ENCODE measurements at regions not wholly inside any gene's neighbourhood (a gene's known extent, or its start where the extent isn't known, plus 50 kb on each side); places are given as distances from the start of the nearest gene placed in this dataset.

- TF ChIP-seq, protein P1, sequence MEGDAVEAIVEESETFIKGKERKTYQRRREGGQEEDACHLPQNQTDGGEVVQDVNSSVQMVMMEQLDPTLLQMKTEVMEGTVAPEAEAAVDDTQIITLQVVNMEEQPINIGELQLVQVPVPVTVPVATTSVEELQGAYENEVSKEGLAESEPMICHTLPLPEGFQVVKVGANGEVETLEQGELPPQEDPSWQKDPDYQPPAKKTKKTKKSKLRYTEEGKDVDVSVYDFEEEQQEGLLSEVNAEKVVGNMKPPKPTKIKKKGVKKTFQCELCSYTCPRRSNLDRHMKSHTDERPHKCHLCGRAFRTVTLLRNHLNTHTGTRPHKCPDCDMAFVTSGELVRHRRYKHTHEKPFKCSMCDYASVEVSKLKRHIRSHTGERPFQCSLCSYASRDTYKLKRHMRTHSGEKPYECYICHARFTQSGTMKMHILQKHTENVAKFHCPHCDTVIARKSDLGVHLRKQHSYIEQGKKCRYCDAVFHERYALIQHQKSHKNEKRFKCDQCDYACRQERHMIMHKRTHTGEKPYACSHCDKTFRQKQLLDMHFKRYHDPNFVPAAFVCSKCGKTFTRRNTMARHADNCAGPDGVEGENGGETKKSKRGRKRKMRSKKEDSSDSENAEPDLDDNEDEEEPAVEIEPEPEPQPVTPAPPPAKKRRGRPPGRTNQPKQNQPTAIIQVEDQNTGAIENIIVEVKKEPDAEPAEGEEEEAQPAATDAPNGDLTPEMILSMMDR (conservative IDR thresholded peaks at IDR 0.05), result no peak
- no peaks in the 10 kb centered on the region for H3K4me1 ChIP-seq (ENCODE audit: control insufficient read depth, insufficient read depth, low read length)
- no peak for DNase-seq
- no peak overlapping the region for H3K27ac ChIP-seq (ENCODE audit: low read depth, low read length)
- WGBS, 2 experiments (ENCODE audit: insufficient coverage in 1 of 2, insufficient read length in 1 of 2), result 85 to 89% methylated on average over 6 to 7 of the region's 7 CpGs
- no peak overlapping the region for H3K9ac ChIP-seq (ENCODE audit: extremely low read depth, low read length, poor library complexity, severe bottlenecking)
- Mint-ChIP-seq H3K36me3 (ENCODE audit: low read depth) (peaks cover 34% of the 10 kb centered on the region), H3K4me1 (peaks cover 2% of the 10 kb centered on the region), H3K27me3 (ENCODE audit: insufficient read depth) (peaks cover 19% of the 10 kb centered on the region), H3K4me3 (no peak overlapping the region), H3K27ac (no peak overlapping the region), H3K9me3 (peaks cover 20% of the 10 kb centered on the region)
- H3K4me3 ChIP-seq (ENCODE audit: low read length), result no peak overlapping the region
- H3K9me3 ChIP-seq (ENCODE audit: control insufficient read depth, low read length), result peaks cover 19% of the 10 kb centered on the region
- no peaks in the 10 kb centered on the region for H3K36me3 ChIP-seq (ENCODE audit: control insufficient read depth, insufficient read depth, low read length)
- peaks cover 9% of the 10 kb centered on the region for H3K27me3 ChIP-seq (ENCODE audit: control insufficient read depth, insufficient read depth, low read length, poor library complexity, severe bottlenecking)
These were observed 284.3 kb upstream of the NEBL start for GRCh38 chr10:21181451-21181850.

- Histone ChIP-seq H3K36me3 (ENCODE audit: control insufficient read depth, insufficient read depth, low read length) (no peaks in the 10 kb centered on the region), H3K4me3 (ENCODE audit: low read length) (no peak overlapping the region), H3K4me1 (ENCODE audit: control insufficient read depth, insufficient read depth, low read length) (no peaks in the 10 kb centered on the region), H3K9ac (ENCODE audit: extremely low read depth, low read length, poor library complexity, severe bottlenecking) (no peak overlapping the region), H3K27me3 (ENCODE audit: control insufficient read depth, insufficient read depth, low read length, poor library complexity, severe bottlenecking) (peaks cover 9% of the 10 kb centered on the region), H3K27ac (ENCODE audit: low read depth, low read length) (no peak overlapping the region), H3K9me3 (ENCODE audit: control insufficient read depth, low read length) (peaks cover 19% of the 10 kb centered on the region)
- H3K27ac Mint-ChIP-seq, result no peak overlapping the region
- H3K4me1 Mint-ChIP-seq, result peaks cover 3% of the 10 kb centered on the region
- peaks cover 33% of the 10 kb centered on the region for H3K36me3 Mint-ChIP-seq (ENCODE audit: low read depth)
- peaks cover 28% of the 10 kb centered on the region for H3K27me3 Mint-ChIP-seq (ENCODE audit: insufficient read depth)
- no peak for DNase-seq
- TF ChIP-seq, protein P1 (conservative IDR thresholded peaks at IDR 0.05), result no peak
- peaks cover 20% of the 10 kb centered on the region for H3K9me3 Mint-ChIP-seq
- no peak overlapping the region for H3K4me3 Mint-ChIP-seq
These were observed 283.5 kb upstream of the NEBL start for GRCh38 chr10:21180604-21181003.

DNA sequence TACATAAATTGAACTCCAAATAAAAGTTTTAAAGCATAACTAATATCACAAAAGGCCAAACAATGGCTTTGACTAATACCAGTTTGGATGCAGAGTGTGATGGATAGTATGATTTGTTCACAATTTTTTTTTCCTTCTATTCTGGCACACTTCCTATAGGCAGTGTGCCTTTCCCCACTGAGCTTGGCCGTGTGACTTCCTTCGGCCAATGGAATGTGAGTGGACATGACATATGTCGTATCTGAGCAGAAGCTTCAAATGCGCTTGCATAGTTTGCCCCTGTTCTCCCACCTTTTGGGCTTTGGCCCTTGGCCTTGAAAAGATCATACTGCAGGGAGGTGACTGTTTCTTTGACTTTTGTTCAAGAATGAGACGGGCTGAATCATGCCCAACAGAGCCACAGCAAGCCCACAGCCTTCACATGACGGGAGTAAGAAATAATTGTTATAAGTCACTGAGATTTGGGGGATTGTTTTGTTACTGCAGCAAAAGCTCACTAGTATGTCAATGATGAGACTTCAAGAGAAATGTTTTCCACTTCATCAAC is 279.9 kb upstream of the NEBL start:
- Histone ChIP-seq H3K9ac (ENCODE audit: extremely low read depth, low read length, poor library complexity, severe bottlenecking) (no peak overlapping the region), H3K27me3 (ENCODE audit: control insufficient read depth, insufficient read depth, low read length, poor library complexity, severe bottlenecking) (peaks cover 9% of the 10 kb centered on the region), H3K36me3 (ENCODE audit: control insufficient read depth, insufficient read depth, low read length) (no peaks in the 10 kb centered on the region), H3K27ac (ENCODE audit: low read depth, low read length) (no peak overlapping the region), H3K9me3 (ENCODE audit: control insufficient read depth, low read length) (peaks cover 19% of the 10 kb centered on the region), H3K4me3 (ENCODE audit: low read length) (no peak overlapping the region), H3K4me1 (ENCODE audit: control insufficient read depth, insufficient read depth, low read length) (peaks cover 5% of the 10 kb centered on the region)
- no peak overlapping the region for H3K27ac Mint-ChIP-seq
- 90 to 94% methylated on average over 5 to 6 of the region's 6 CpGs for WGBS, 2 experiments (ENCODE audit: insufficient coverage in 1 of 2, insufficient read length in 1 of 2)
- no peak overlapping the region for H3K4me3 Mint-ChIP-seq
- H3K4me1 Mint-ChIP-seq, result peaks cover 19% of the 10 kb centered on the region
- TF ChIP-seq, protein P1 (conservative IDR thresholded peaks at IDR 0.05), result no peak
- H3K36me3 Mint-ChIP-seq (ENCODE audit: low read depth), result peaks cover 29% of the 10 kb centered on the region
- H3K27me3 Mint-ChIP-seq (ENCODE audit: insufficient read depth), result peaks cover 35% of the 10 kb centered on the region
- peaks cover 20% of the 10 kb centered on the region for H3K9me3 Mint-ChIP-seq
- DNase-seq, result no peak

All from endodermal cell (in vitro differentiated cells).